NCI-H774 (cell line): ENCODE measurements at regions not wholly inside any gene's neighbourhood (a gene's known extent, or its start where the extent isn't known, plus 50 kb on each side); places are given as distances from the start of the nearest gene placed in this dataset.
"Not testable (repeated sequence)": the region's sequence is repeated elsewhere in the genome, so short reads cannot be mapped to it uniquely, and the experiment has no call there.

Experiments used
- DNase-seq: peaks from one replicate; lab custom pipeline; 2025; lab: John Stamatoyannopoulos, UW

DNA sequence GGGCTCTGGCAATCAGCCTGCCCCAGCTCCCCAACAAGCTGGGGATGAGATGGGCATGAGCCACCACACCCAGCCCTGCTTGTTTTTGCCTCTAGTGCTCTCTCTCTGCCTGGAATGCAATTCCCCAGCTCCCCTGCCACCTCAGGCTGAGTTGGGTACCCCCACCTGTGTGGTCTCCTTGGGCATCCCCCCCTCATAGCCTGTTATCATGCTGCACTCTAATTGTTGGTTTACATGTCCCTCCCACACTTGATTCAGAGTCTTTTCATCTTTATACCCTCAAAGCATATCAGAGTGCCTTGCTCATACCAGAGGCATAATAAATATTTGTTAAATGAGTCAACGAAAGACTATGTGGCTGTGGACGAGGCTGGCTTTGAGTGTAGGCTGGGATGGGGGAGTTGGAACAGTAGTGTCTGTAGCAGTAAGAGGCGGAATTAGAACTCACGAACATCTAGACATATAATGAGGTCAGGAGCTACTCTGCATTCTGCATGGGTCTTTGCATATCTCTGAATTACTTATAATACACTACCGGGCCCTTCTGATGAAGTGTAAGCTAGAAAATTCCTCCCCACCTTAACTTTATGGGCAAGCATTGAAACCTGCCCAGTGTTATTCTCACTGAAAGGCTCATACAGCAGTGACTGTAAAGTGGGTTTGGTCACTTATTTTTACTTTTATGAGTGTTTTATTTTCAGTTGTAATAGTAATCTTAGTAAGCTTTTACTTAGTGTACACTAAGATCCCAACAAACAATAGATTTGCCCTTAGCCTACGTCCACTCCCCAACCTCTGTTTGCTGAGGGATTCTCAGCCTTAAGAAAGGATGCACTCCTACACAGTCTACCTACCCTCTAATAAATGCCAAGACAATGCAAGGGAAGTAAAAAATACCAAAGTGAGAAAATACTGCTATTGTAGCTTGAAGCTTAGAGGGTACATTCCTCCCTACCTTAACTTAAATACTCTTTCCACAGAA is 58.7 kb downstream of the EDN1 start:
- no peak for DNase-seq

DNA sequence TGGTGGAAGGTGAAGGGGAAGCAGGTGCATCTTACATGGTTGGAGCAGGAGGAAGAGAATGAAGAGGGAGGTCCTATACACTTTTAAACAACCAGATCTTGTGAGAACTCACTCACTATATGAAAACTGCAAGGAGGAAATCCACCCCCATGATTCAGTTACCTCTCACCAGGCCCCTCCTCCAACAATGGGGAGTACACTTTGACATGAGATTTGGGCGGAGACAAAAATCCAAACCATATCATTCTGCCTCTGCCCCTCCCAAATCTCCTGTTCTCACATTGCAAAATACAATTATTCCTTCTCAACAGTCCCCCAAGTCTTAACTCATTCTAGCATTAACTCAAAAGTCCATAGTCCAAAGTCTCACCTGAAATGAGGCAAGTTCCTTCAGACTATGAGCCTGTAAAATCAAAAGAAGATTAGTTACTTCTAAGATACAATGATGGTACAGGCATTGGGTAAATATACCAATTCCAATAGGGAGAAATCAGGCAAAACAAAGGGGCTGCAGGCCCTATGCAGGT is 60.5 kb downstream of the EDN1 start:
- no peak for DNase-seq

DNA sequence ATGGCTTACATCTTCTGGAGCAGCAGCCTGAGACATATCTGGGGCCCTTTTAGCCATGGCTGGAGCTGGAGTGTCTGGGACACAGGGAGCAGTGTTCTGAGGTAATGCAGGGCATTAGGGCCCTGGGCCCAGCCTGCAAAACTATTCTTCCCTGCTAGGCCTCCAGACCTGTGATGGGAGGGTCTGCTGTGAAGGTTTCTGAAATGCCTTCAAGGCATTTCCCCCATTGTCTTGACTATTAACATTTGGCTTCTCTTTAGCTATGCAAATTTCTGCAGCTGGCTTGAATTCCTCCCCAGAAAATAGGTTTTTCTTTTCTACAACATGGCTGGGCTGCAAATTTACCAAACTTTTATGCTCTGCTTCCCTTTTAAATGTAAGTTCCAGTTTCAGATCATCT is 61.5 kb downstream of the EDN1 start:
- no peak for DNase-seq

DNA sequence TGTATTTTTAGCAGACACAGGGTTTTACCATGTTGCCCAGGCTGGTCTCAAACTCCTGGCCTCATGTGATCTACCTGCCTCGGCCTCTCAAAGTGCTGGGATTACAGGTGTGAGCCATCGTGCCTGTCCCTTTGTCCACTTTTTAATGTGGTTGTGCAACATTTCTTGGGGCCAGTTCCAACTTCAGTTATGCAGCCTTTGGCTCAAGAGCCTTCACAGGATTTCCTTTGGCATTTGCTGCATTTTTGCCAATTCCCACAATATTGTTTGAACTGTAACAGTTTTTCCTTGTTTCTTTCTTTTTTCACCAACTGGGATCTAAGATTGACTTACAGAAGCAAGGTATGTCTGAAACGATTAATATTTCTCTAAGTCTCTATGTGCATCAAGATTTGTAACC is 63.6 kb downstream of the EDN1 start:
- DNase-seq: no peak

DNA sequence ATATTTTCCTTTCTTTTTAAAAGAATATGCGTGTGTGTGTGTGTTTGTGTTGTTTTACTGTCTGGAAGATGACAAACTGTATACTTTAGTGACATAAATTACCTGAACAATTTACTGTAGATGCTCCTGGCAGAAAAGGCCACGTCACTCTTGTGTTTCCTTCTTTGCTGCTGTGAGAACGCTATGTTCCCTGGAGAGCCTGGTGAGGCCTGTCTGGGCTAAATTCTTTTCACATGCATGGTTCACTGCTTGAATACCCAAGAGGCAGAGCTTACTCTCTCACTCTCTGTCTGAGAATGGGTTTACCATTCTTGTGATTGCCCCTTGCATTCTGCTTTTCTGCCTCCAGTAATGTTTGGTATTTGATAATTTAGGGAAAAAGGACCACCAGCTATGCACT is 64.3 kb downstream of the EDN1 start:
- no peak for DNase-seq

DNA sequence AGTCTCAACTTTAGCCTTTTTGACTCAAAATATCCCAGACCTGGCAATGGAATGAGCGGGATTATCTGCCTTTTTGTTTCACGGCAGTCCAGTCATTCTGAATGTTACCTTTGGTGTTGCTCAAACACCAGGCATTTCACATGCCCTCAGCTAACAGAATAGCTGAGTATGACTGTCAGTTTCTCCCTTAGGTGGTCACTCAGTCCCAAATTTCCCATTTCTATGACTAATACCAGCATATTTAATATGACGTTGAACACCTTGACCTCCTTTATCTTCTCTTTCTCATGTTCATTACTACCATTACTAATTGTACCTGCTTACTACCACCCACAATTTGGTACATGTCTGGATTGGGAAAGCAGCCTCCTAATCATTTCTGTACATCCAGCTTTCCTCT is 65.2 kb downstream of the EDN1 start:
- no peak for DNase-seq

DNA sequence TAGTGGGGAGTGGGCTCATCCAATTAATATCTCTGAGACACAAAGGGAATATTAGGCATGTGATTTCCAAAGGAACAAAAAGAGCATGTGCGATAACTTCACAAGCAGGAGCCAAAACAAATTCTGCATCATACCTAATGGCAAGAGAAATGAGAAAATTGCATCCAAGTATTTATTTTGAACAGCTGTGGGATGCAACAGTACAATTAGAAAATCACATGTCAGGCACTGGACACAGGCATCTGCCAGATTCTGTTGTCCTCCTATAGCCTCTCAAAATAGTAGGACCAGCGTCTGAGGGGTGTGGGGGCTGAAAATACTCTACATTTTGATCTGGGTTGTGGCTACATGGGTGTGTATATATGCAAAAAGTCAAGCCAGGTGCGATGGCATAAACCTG is 66.3 kb downstream of the EDN1 start:
- DNase-seq: no peak

DNA sequence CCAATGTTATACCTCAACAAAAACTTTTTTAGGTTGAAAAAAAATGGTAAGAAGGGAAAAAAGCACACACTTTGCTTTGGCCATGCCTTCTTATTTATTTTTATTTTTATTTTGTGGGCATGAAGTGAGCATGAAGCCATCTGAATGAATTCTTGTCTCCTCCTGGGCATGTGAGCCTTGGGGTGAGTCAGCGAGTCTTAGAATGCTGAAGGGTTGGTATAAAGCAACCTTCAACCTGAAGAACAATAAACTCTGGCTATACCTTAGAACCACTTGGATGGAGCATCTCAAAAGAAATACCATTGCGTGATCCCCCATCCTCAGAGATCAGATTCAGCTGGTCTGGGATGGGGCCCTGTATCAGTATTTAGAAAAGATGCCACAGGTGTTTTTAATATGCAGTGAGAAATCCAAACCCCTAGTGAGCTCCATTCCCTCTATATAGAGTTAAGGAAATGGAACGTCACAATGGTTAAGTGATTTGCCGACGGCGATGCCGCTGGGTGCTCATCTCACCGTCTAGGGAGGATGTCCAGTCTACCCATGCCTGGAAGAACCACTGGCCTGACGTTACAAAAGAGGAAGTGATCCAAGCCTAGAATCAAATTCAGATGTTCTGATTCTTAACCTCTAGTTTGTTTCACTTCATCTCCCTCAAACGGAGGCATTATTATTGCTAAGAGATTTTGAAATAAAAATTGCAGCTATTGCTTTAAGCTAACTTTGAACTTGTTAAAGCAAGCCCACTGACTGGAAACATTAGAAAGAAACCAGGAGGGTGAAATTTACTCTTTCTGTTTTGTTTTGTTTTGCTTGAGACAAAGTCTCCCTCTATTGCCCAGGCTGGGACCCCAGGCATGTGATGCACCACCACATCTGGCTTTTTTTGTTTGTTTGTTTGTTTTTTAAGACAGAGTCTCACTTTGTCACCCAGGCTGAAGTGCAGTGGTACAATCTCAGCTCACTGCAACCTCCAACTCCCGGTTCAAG is 67.1 kb downstream of the EDN1 start:
- no peak for DNase-seq

DNA sequence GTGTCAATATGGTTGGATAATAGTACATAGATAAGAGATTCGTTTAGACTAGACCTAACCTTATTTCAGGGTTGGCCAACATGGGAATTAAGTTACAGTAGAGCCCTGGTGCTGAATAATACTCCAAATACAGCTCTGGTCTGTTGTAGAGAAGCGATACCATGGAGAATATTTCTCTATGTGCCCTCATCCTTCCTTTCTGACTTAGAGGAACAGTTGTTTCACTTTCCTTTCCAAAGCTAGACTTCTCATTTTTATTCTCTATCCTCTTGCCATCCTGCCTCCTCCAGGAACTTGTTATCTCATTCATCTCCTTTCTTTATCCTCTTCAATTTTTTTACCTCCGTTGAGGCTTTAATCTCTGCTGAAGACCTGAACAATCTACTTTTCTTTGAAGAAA is 68.9 kb downstream of the EDN1 start:
- DNase-seq: no peak

DNA sequence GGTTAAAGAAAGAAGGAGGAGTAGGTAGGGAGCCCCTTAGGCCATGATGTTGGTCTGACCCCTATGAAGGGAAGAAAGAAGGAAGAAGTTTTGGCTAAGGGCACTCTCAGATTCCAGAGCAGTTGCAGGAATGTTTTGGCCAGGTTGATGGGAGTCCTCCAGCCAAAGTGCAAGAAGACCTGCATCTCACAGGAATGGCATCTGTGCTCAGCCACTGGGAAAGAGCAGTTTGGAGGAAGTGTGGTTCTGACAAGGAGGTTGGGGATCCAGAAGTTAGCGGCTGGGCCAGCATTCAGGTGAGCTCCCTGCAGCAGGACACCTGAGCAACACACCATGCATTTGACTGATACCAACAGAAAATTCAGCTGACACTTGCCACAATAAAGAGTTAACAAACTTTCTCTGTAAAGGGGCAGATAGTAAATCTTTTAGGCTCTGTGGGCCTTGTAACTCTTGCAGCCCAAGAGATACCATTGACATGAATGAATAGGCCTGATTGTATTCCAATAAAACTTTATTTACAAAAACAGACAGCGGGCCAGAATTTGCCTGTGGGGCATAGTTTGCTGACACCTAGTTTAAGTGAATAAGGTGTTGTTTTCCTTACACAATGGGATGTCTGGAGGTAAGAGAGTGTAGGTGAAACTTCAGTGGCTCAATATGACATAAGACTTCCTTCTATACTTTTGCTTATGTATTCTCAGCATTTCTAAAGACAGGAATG is 71.0 kb downstream of the EDN1 start:
- no peak for DNase-seq

DNA sequence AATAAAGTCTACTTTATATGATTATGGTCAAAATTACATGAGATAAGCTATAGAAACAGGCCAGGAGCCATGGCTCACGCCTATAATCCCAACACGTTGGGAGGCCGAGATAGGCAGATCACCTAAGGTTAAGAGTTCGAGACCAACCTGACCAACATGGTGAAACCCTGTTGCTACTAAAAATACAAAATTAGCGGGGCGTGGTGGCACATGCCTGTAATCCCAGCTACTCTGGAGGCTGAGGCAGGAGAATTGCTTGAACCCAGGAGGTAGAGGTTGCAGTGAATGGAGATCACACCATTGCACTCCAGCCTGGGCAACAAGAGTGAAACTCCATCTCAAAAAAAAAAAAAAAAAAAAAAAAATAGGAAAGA is 73.1 kb downstream of the EDN1 start:
- not testable (repeated sequence) for DNase-seq

DNA sequence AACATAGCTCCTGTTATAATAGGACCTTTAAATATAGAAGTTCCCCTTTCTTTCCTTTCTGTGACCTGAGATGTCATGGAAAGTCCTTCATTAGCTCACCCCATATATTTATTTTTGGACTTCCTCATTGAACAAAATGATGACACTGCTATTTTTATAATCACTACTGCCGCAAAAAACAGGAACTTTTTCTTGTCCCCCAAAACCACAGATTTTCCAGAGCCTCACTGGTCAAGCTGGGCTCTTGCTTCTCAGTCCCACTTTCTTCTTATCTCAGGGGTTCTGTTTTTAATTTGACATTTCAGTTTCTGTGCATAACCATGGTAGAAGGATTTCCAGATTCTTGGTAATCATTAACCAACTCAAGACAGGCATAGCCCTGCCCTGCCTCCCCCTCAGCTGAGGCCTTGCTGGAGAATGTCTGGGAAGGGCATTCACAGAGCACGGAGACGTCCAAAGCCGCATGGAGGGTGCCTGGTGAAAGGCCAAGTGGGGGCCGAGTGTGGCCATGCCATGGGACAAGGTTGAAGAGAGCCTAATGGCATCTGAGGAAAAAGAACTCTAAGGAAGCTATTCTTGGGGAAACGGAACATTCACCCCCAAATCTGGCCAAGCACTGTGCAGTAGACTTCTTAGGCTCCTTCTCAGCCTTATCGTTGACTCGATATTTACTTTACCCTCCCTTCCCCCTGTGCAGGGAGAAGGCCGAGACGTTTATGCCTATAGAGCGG is 73.7 kb downstream of the EDN1 start:
- no peak for DNase-seq

DNA sequence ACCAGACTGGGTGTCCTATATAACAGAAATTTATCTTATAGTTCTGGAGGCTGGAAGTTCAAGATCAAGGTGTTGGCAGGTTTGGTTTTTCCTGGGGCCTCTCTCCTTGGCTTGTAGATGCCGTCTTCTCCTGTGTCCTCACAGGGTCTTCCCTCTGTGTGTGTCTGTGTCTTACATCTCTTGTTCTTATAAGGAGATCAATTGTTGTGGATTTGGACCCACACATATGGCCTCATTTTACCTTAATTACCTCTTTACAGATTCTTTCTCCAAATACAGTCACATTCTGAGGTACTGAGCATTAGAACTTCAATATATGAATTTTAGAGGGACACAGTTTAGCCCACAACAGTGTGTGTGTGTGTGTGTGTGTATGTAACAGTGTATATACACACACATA is 74.5 kb downstream of the EDN1 start:
- DNase-seq: no peak

DNA sequence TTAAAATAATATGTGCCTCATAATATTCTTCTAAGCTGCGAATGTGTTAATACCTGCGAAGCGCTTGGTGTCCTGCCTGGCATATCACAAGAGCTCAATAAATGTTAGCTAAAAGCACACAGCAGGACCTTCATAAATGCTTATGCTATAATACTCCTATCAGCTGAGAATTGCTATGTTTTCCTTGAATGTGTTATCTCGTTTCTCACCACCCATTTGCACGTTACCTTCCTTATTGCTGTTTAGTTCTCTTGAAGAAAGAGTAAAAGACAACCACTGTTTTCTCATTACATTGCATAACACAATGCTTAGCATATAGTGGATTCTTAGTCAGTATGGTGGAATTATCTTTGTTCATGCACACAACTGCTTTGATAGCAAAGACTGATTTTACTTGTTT is 76.6 kb downstream of the EDN1 start:
- no peak for DNase-seq

DNA sequence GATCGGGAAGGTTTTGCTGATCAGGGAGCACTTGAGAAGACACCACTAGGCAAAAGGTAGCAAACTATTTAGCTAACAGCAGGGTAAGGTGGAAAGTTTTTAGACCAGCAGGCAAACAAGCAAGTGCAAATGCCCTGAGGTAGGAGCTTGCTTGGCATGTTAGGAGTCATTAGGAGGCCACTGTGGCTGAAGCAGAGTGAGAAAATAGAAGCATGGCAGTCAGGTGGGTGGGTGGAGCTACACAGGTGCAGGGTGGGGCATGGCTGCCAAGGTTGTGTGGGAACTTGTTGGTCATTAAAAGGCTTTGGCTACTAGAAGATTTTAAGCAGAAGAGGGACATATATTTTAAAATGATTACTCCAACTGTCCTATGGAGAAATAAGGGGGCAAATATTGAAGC is 77.3 kb downstream of the EDN1 start:
- no peak for DNase-seq

DNA sequence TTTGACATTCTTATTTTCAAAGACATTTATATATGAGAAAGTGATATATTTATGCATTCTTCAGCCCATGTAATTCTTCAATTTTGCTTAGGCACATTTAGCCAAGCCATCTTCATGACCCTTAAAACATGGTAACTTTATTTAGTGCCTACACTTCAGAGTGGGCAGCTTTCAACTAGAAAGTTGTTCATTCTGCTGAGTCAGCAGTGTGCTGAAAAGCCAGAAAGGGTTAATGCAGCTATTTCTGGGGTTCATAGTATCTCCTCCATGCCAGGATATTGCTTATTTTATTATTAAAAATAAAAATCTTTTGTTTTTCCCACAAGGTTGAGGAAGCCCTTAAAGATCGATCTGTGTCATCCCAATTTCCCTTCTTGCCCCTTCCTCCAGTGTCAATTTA is 79.2 kb downstream of the EDN1 start:
- DNase-seq: no peak

DNA sequence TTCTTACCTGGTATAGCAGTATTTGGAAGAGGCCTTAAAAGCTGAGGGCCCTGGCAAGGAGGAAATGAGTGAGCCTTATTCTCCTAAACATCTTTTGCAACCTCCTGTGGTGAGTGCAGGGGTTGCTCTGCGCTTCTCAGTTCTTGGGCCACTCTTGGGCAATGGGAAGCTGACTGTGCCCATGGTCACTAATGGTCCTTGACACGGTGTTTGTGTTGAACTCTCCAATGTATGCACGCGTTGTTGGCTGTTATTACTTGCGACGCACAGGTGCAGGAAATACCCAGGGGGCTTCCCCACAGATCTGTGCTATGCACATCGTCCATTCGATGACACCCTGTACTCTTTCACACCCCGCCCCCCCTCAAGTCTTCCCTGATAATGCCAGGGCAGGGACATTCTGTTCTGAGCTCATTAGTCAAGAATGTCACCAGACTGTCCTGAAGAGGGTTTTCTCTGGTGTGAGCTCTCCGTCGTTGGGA is 79.7 kb downstream of the EDN1 start:
- no peak for DNase-seq

DNA sequence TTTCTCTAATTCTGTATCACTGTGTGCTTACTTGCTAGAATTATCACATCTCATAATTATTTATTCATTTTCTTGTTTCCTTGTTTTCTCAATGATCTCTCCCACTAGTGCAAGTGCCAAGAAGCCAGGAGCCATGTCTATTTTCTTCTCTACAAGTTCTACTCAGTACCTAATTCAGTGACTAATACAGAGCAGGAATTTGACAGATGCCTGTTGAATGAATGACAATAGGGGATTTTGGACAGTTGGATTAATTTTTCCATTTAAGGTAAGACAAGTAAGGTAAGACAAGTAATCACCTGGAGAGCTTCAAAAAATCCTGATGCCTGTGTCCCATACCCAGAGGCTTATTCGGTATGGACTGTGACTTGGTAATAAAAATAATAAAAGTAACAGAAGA is 81.0 kb downstream of the EDN1 start:
- no peak for DNase-seq

DNA sequence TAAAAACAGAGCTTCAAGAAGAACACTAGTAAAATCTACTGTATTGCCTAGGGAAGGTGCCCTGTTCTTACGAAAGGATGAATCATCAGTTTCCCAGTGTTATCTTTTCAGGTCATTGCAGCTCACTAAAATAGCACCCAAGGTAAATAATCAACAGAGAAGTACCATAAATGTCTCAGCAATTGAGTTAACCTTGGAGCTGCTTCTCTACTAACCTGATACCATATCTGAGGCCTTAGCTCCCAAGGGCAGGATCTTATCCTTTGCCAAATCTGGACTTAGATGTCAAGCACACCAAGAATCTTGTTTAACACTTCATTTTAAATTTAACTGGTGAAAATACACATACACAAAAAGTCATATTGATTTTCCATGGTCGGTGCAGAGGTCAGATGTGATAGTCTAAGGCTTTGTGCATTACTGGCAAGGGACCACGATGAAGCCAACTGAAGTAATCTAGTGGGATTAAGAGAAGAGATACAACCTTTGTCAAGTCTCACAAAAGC is 81.5 kb downstream of the EDN1 start:
- DNase-seq: no peak

DNA sequence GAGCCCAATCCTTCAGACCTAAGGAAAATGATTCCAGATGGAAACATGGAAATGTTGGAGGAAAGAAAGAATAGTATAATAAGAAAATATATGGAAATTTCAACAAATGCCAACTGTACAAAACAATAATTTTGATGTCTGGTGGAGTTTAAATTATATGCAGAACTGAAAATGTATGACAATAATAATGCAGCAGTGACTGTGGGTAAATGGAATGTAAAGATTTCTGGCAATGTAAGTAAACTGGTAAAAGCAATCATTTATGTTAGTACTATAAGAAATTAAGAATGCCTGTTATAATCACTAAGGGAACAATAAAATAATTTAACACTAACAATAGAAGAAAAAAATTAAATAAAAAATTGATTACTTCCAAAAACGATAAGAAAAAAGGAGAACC is 89.0 kb downstream of the EDN1 start:
- DNase-seq: no peak

DNA sequence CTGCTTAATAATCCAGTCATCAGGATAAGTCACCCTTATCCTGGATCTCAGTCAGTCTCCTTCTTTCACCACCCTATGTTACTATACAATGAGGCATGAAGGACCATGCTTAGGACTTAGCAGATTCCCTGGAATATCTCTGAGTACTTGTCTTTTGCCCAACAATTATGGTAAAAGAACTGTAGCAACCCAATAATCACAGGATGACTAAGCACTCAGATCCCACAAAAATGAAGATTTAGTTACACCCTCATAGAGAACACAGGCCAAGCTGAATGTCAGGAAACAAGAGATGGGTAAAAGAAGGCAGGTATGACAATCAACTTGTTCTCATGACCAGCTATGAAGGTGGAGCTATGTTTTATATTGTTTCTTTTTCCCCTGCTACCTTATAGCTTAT is 91.4 kb downstream of the EDN1 start:
- no peak for DNase-seq
